Osteocyte (in vitro differentiated cells): ENCODE measurements at regions not wholly inside any gene's neighbourhood (a gene's known extent, or its start where the extent isn't known, plus 50 kb on each side); places are given as distances from the start of the nearest gene placed in this dataset.

Experiments
- DNase-seq: peaks from one replicate; pipeline ENCODE4 v3.0.0; 2021; ENCODE audit warnings: mixed read lengths; ENCODE audit not compliant: unreplicated experiment; ENCODE audit errors: extremely low spot score
- H3K27ac Mint-ChIP-seq: one replicate; pipeline ENCODE4 v1.8.0; 2021; ENCODE audit warnings: mild to moderate bottlenecking, mixed read lengths; ENCODE audit not compliant: unreplicated experiment
- H3K27me3 Mint-ChIP-seq: one replicate; pipeline ENCODE4 v1.8.0; 2021; ENCODE audit warnings: mixed read lengths; ENCODE audit not compliant: unreplicated experiment
- H3K36me3 Mint-ChIP-seq: one replicate; pipeline ENCODE4 v1.8.0; 2021; ENCODE audit warnings: mixed read lengths; ENCODE audit not compliant: unreplicated experiment
- H3K4me1 Mint-ChIP-seq: one replicate; pipeline ENCODE4 v1.8.0; 2021; ENCODE audit warnings: mixed read lengths; ENCODE audit not compliant: unreplicated experiment
- H3K4me3 Mint-ChIP-seq: one replicate; pipeline ENCODE4 v1.8.0; 2021; ENCODE audit warnings: mild to moderate bottlenecking, moderate library complexity, mixed read lengths; ENCODE audit not compliant: unreplicated experiment
- H3K9me3 Mint-ChIP-seq: one replicate; pipeline ENCODE4 v1.8.0; 2021; ENCODE audit warnings: mixed read lengths; ENCODE audit not compliant: unreplicated experiment
- TF ChIP-seq, protein P1 (sequence below): fragments of 200-600 bp; sonication (generic); IDR thresholded peaks from 2 replicates; pipeline ENCODE4 v1.5.0; 2021; ENCODE audit warnings: antibody characterized with exemption, mild to moderate bottlenecking, moderate library complexity

DNA sequence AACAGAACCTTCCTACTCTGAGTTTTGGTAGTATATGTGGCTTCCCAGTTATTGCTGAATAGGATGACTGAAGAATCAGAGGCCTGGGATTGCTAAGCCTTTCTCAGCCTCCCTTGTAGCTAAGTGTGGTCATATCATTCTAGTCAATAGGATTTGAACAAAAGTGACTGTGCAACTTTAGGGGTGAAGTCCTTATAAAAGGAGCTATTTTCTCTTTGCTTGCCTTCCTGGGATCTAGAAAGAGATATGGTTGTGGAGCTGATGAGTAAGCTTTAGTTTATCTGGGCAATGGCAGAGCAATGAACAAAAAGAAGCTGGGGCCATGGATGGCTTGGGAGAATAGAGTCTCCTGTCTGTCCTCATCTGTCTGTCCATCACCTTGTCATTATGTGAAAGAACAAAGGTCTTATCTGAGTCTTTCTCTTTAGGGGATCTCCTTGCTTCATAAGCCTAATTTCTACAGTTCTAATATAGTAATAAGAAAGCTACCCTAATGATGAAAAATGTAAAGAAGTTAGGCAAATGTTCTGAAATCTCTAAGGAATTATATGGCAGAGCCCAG is 91.5 kb downstream of the TENT5C start:
- no peak for DNase-seq
- no peak overlapping the region for H3K4me3 Mint-ChIP-seq
- TF ChIP-seq, protein P1, sequence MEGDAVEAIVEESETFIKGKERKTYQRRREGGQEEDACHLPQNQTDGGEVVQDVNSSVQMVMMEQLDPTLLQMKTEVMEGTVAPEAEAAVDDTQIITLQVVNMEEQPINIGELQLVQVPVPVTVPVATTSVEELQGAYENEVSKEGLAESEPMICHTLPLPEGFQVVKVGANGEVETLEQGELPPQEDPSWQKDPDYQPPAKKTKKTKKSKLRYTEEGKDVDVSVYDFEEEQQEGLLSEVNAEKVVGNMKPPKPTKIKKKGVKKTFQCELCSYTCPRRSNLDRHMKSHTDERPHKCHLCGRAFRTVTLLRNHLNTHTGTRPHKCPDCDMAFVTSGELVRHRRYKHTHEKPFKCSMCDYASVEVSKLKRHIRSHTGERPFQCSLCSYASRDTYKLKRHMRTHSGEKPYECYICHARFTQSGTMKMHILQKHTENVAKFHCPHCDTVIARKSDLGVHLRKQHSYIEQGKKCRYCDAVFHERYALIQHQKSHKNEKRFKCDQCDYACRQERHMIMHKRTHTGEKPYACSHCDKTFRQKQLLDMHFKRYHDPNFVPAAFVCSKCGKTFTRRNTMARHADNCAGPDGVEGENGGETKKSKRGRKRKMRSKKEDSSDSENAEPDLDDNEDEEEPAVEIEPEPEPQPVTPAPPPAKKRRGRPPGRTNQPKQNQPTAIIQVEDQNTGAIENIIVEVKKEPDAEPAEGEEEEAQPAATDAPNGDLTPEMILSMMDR: no peak
- H3K4me1 Mint-ChIP-seq: no peaks in the 10 kb centered on the region
- no peak overlapping the region for H3K27ac Mint-ChIP-seq
- H3K9me3 Mint-ChIP-seq: no peaks in the 10 kb centered on the region
- no peaks in the 10 kb centered on the region for H3K36me3 Mint-ChIP-seq
- peaks cover 41% of the 10 kb centered on the region for H3K27me3 Mint-ChIP-seq

DNA sequence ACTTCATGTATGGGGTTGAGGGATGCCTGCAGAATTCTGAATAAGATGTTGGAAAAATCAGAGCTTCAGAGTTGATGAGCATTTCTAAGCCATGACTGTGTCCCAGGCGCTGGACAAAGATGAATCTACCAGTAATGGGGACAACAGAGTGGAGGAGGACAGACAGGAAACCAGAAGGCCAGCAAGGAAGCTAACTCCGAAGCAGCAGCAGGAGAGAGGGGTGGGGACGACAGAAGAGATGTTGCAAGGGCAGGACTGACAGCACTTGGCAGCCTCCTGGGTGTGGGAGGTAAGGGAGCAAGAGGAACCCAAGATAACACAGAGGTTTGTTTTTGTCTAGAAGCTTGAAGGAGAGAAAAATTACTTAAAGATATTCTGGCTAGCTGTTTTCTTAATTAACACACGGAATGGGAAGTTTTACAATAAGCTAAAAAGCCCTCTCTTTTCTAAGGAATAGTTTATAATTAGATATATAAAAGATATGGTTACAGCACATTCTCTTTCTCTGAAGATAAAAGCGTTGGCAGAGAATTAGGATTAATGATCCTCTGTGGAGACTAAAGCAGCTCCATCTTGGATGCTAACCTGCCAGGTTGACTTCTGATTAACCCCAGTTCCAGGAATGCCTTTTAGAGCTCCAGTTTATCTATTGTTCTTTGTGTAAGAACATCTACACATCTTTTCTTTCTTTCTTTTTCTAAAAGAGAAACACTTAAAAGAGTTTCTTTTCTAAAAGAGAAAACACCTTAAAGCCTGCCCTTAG is 92.7 kb downstream of the TENT5C start:
- H3K27me3 Mint-ChIP-seq: peaks cover 33% of the 10 kb centered on the region
- no peak overlapping the region for H3K4me3 Mint-ChIP-seq
- H3K9me3 Mint-ChIP-seq: no peaks in the 10 kb centered on the region
- H3K4me1 Mint-ChIP-seq: no peaks in the 10 kb centered on the region
- H3K27ac Mint-ChIP-seq: no peak overlapping the region
- DNase-seq: no peak
- no peaks in the 10 kb centered on the region for H3K36me3 Mint-ChIP-seq
- TF ChIP-seq, protein P1: no peak

DNA sequence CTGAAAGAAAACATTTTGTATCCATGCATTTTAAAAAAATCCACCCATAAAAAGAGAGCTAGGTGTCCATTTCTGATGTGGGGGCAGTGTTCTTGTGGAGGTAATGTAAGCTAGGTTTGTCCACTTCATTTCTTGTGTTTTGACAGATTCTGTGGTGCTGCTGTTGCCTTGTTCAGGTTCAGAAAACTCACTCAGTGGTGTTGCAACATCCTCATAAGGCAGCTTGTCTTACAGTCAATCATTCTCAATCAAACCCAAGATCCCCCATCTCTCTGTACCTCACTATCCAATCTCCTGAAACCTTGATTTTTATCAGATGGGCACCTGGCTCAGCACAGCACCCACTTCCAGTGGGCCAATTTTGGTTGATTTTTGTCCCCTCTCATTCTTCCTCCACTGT is 94.1 kb downstream of the TENT5C start:
- Mint-ChIP-seq H3K4me3 (no peak overlapping the region), H3K27ac (no peak overlapping the region), H3K27me3 (peaks cover 29% of the 10 kb centered on the region), H3K36me3 (no peaks in the 10 kb centered on the region), H3K9me3 (no peaks in the 10 kb centered on the region), H3K4me1 (no peaks in the 10 kb centered on the region)
- TF ChIP-seq, protein P1: no peak
- DNase-seq: no peak

DNA sequence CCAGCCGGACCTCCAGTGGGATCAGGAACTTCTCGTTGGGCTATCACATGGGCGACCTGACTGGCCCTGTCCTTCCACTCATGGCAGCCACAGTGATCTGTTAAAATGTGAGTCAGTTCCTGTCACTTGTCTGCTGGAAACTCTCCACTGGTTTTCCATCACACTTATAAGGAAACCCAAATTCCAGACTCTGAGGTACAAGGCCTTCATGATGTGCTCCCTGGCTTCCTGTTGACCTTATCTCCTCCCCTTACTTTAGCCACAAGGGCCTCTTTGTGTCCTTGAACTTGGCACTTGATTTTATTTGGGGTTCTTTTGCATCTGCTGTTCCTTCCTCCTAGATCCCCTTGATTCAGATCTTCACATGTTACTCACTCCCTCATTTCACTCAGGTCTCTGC is 96.8 kb downstream of the TENT5C start:
- peaks cover 9% of the 10 kb centered on the region for H3K9me3 Mint-ChIP-seq
- H3K4me3 Mint-ChIP-seq: no peak overlapping the region
- H3K4me1 Mint-ChIP-seq: no peaks in the 10 kb centered on the region
- no peak for DNase-seq
- H3K27ac Mint-ChIP-seq: no peak overlapping the region
- TF ChIP-seq, protein P1: no peak
- H3K27me3 Mint-ChIP-seq: peaks cover 23% of the 10 kb centered on the region
- no peaks in the 10 kb centered on the region for H3K36me3 Mint-ChIP-seq

DNA sequence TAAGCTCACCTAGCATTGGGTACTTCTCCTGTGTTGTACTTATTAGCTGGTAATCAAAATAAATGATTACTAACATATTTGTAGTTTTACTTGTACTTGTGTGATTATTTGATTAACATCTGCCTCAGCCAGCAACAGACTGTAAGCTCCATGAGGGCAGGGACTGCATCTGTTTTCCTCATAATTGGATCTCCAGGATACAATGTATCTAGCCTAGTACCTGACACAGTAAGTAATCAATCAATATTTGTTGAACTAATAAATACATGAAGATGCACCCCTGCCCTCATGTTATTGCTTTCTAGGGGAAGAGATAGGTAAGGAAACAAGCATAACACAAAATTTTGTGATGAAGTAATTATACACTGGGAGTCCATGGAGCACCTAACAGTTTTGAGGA is 101.5 kb downstream of the TENT5C start:
- Mint-ChIP-seq H3K4me3 (no peak overlapping the region), H3K27ac (no peak overlapping the region), H3K4me1 (no peaks in the 10 kb centered on the region), H3K9me3 (peaks cover 9% of the 10 kb centered on the region), H3K27me3 (peaks cover 3% of the 10 kb centered on the region), H3K36me3 (no peaks in the 10 kb centered on the region)
- no peak for DNase-seq
- TF ChIP-seq, protein P1: no peak
